ENCODE measurements at regions not wholly inside any gene's neighbourhood (a gene's known extent, or its start where the extent isn't known, plus 50 kb on each side); places are given as distances from the start of the nearest gene placed in this dataset.
"Not testable (repeated sequence)": the region's sequence is repeated elsewhere in the genome, so short reads cannot be mapped to it uniquely, and the experiment has no call there.

GRCh38 chr2:111291566-111291965, 170.9 kb downstream of the BCL2L11 start:
- not testable (repeated sequence) for DNase-seq

- not testable (repeated sequence) for DNase-seq
Measured at GRCh38 chr2:111292232-111292968, 171.7 kb downstream of the BCL2L11 start.

- not testable (repeated sequence) for DNase-seq
Measured at GRCh38 chr2:111294699-111295098, 174.0 kb downstream of the BCL2L11 start.

GRCh38 chr2:111296122-111296804, 175.5 kb downstream of the BCL2L11 start:
- not testable (repeated sequence) for DNase-seq

GRCh38 chr2:111297128-111297527, 176.4 kb downstream of the BCL2L11 start:
- not testable (repeated sequence) for DNase-seq

GRCh38 chr2:111298927-111299326, 178.2 kb downstream of the BCL2L11 start:
- DNase-seq, result not testable (repeated sequence)

GRCh38 chr2:111299635-111300034, 178.9 kb downstream of the BCL2L11 start:
- DNase-seq, result not testable (repeated sequence)

GRCh38 chr2:111301677-111302076, 181.0 kb downstream of the BCL2L11 start:
- DNase-seq, result not testable (repeated sequence)

- not testable (repeated sequence) for DNase-seq
Measured at GRCh38 chr2:111302397-111303218, 181.9 kb downstream of the BCL2L11 start.

GRCh38 chr2:111307302-111307701, 186.6 kb downstream of the BCL2L11 start:
- DNase-seq, result not testable (repeated sequence)

GRCh38 chr2:111309231-111310075, 188.7 kb downstream of the BCL2L11 start:
- DNase-seq, result not testable (repeated sequence)

- DNase-seq, result not testable (repeated sequence)
Measured at GRCh38 chr2:111310395-111310794, 189.7 kb downstream of the BCL2L11 start.

GRCh38 chr2:111311568-111311967, 190.9 kb downstream of the BCL2L11 start:
- DNase-seq, result not testable (repeated sequence)

- DNase-seq, result not testable (repeated sequence)
Measured at GRCh38 chr2:111312897-111313607, 192.3 kb downstream of the BCL2L11 start.

GRCh38 chr2:111313711-111314110, 193.0 kb downstream of the BCL2L11 start:
- not testable (repeated sequence) for DNase-seq

GRCh38 chr2:111315188-111315917, 194.6 kb downstream of the BCL2L11 start:
- peak; percentile 61 for DNase-seq

GRCh38 chr2:111316221-111316741, 195.6 kb downstream of the BCL2L11 start:
- not testable (repeated sequence) for DNase-seq

GRCh38 chr2:111316881-111317549, 196.3 kb downstream of the BCL2L11 start:
- not testable (repeated sequence) for DNase-seq

- not testable (repeated sequence) for DNase-seq
Measured at GRCh38 chr2:111319552-111319951, 198.8 kb downstream of the BCL2L11 start.

- not testable (repeated sequence) for DNase-seq
Measured at GRCh38 chr2:111320264-111320663, 199.6 kb downstream of the BCL2L11 start.

Data from activated CD8-positive, alpha-beta memory T cell treated with anti-CD3 and anti-CD28 coated beads for 24 hours (primary cell).